GM19239 (cell line): ENCODE measurements at regions not wholly inside any gene's neighbourhood (a gene's known extent, or its start where the extent isn't known, plus 50 kb on each side); places are given as distances from the start of the nearest gene placed in this dataset.
"Not testable (repeated sequence)": the region's sequence is repeated elsewhere in the genome, so short reads cannot be mapped to it uniquely, and the experiment has no call there.

Source experiments
- DNase-seq: peaks from one replicate; pipeline ENCODE4 v3.0.0; 2011; ENCODE audit warnings: low spot score; ENCODE audit not compliant: insufficient read length
- FAIRE-seq: peaks from 2 replicates; lab custom pipeline; 2011; peaks lifted over from hg19 to GRCh38; lab: Jason Lieb, UNC

GRCh38 chr1:37354876-37355650 is 119.3 kb upstream of the ZC3H12A start:
- FAIRE-seq (no peak), DNase-seq (no peak)

GRCh38 chr1:37358992-37359391 is 115.4 kb upstream of the ZC3H12A start:
- FAIRE-seq, result no peak
- no peak for DNase-seq

- FAIRE-seq, result no peak
- DNase-seq, result no peak
Observed at GRCh38 chr1:37360011-37360410, 114.4 kb upstream of the ZC3H12A start.

- no peak for FAIRE-seq
- no peak for DNase-seq
Observed at GRCh38 chr1:37362594-37363385, 111.6 kb upstream of the ZC3H12A start.

GRCh38 chr1:37363535-37363934 is 110.8 kb upstream of the ZC3H12A start:
- FAIRE-seq (no peak), DNase-seq (no peak)

- DNase-seq, FAIRE-seq: not testable (repeated sequence)
Observed at GRCh38 chr1:37368665-37369315, 105.6 kb upstream of the ZC3H12A start.

GRCh38 chr1:37372302-37372701 is 102.1 kb upstream of the ZC3H12A start:
- no peak for DNase-seq
- FAIRE-seq, result no peak

GRCh38 chr1:37372711-37373110 is 101.7 kb upstream of the ZC3H12A start:
- DNase-seq, result no peak
- no peak for FAIRE-seq

- FAIRE-seq, result no peak
- no peak for DNase-seq
Observed at GRCh38 chr1:37373413-37373812, 101.0 kb upstream of the ZC3H12A start.

- not testable (repeated sequence) for FAIRE-seq, DNase-seq
Observed at GRCh38 chr1:37380546-37380945, 93.8 kb upstream of the ZC3H12A start.

- no peak for DNase-seq
- no peak for FAIRE-seq
Observed at GRCh38 chr1:37387854-37388253, 86.5 kb upstream of the ZC3H12A start.

GRCh38 chr1:37389327-37389726 is 85.1 kb upstream of the ZC3H12A start:
- FAIRE-seq (no peak), DNase-seq (no peak)

GRCh38 chr1:37391211-37392011 is 83.0 kb upstream of the ZC3H12A start:
- no peak for DNase-seq
- FAIRE-seq, result no peak

GRCh38 chr1:37392051-37392450 is 82.3 kb upstream of the ZC3H12A start:
- no peak for DNase-seq
- FAIRE-seq, result no peak

- DNase-seq (no peak), FAIRE-seq (no peak)
Observed at GRCh38 chr1:37393173-37394120, 80.9 kb upstream of the ZC3H12A start.

GRCh38 chr1:37394574-37395464 is 79.6 kb upstream of the ZC3H12A start:
- no peak for DNase-seq

GRCh38 chr1:37398096-37398495 is 76.3 kb upstream of the ZC3H12A start:
- no peak for DNase-seq
- no peak for FAIRE-seq

More at GRCh38 chr1:37394574-37395464, 79.6 kb upstream of the ZC3H12A start:
- FAIRE-seq, result no peak

GRCh38 chr1:37399205-37399604 is 75.2 kb upstream of the ZC3H12A start:
- DNase-seq, result no peak
- no peak for FAIRE-seq
